H1 (cell line): ENCODE measurements at regions not wholly inside any gene's neighbourhood (a gene's known extent, or its start where the extent isn't known, plus 50 kb on each side); places are given as distances from the start of the nearest gene placed in this dataset.

Experiments used
- CTCF ChIA-PET: fragments of 300-600 bp; sonication (Branson Sonifier 250); formaldehyde crosslinking; loops from one replicate; lab custom pipeline; 2021; ENCODE audit not compliant: partially characterized antibody; lab: Charles Lee
- POLR2A ChIA-PET: fragments of 300-600 bp; sonication (Branson Sonifier 250); formaldehyde crosslinking; loops from one replicate; lab custom pipeline; 2021; ENCODE audit warnings: inconsistent platforms; ENCODE audit not compliant: partially characterized antibody; lab: Charles Lee
- DNase-seq, 2 experiments: peaks; one replicate each; pipeline versions ENCODE4 v3.0.0 to v3.0.0-alpha.2; 2010 to 2022; ENCODE audit warnings: low spot score in 2 of 2, low read depth in 1 of 2, mixed read lengths in 1 of 2
- FAIRE-seq: peaks from 2 replicates; lab custom pipeline; 2011; peaks lifted over from hg19 to GRCh38; lab: Jason Lieb, UNC
- H2AFZ ChIP-seq: 2 replicates; pipeline ENCODE4 v1.8.1; 2012; ENCODE audit warnings: low read length, inconsistent platforms
- H2AK5ac ChIP-seq: 2 replicates; pipeline ENCODE4 v1.6.1; 2013; ENCODE audit warnings: low read depth, low read length
- H2BK120ac ChIP-seq: replicated peaks from 2 replicates; pipeline ENCODE3; 2013; ENCODE audit warnings: low read depth, low read length, inconsistent platforms
- H2BK12ac ChIP-seq: 2 replicates; pipeline ENCODE4 v1.6.1; 2013; ENCODE audit warnings: low read depth, low read length
- H2BK15ac ChIP-seq: 2 replicates; pipeline ENCODE4 v1.6.1; 2013; ENCODE audit warnings: low read length
- H2BK20ac ChIP-seq: 2 replicates; pipeline ENCODE4 v1.6.1; 2013; ENCODE audit warnings: low read length
- H2BK5ac ChIP-seq: 2 replicates; pipeline ENCODE4 v1.6.1; 2013; ENCODE audit warnings: low read depth, low read length
- H3K14ac ChIP-seq: 2 replicates; pipeline ENCODE4 v1.6.1; 2013; ENCODE audit warnings: inconsistent platforms; ENCODE audit not compliant: insufficient read length
- H3K18ac ChIP-seq: 2 replicates; pipeline ENCODE4 v1.6.1; 2013; ENCODE audit warnings: low read length; ENCODE audit errors: extremely low read depth
- H3K23ac ChIP-seq: 2 replicates; pipeline ENCODE4 v1.6.1; 2013; ENCODE audit warnings: inconsistent platforms; ENCODE audit not compliant: insufficient read length
- H3K23me2 ChIP-seq: 2 replicates; pipeline ENCODE4 v1.6.1; 2013; ENCODE audit warnings: low read depth, low read length
- H3K27ac ChIP-seq: 2 replicates; pipeline ENCODE4 v1.6.1; 2011; ENCODE audit warnings: low read depth, low read length, inconsistent platforms
- H3K27me3 ChIP-seq, 4 experiments: replicated peaks in 1 of 4; 1 replicate in 1 of 4; 2 replicates in 3 of 4; pipeline versions ENCODE4 v1.6.1 to v1.8.1; 2011 to 2013; ENCODE audit warnings: low read length in 3 of 4, mild to moderate bottlenecking in 3 of 4, inconsistent platforms in 2 of 4, mixed read lengths in 2 of 4, moderate library complexity in 1 of 4; ENCODE audit not compliant: control insufficient read depth in 3 of 4, insufficient read depth in 3 of 4; ENCODE audit errors: extremely low read depth in 1 of 4
- H3K36me3 ChIP-seq, 4 experiments: 2 replicates each; pipeline versions ENCODE4 v1.6.1 to v1.8.1; 2011 to 2013; ENCODE audit warnings: mild to moderate bottlenecking in 4 of 4, low read length in 3 of 4, moderate library complexity in 2 of 4, control low read depth in 1 of 4, inconsistent platforms in 1 of 4; ENCODE audit not compliant: insufficient read depth in 4 of 4, control insufficient read depth in 2 of 4
- H3K4ac ChIP-seq: replicated peaks from 2 replicates; pipeline ENCODE3; 2013; ENCODE audit warnings: low read length, low read depth, mixed read lengths, inconsistent platforms; ENCODE audit not compliant: insufficient read length
- H3K4me1 ChIP-seq, 4 experiments: replicated peaks in 1 of 4; 1 replicate in 1 of 4; 2 replicates in 3 of 4; pipeline versions ENCODE4 v1.6.1 to v1.8.1; 2011 to 2013; ENCODE audit warnings: low read length in 3 of 4, inconsistent platforms in 2 of 4, mixed read lengths in 1 of 4; ENCODE audit not compliant: insufficient read depth in 4 of 4, control insufficient read depth in 3 of 4
- H3K4me2 ChIP-seq, 2 experiments: 2 replicates each; pipeline versions ENCODE4 v1.6.1 to v1.8.1; 2011 to 2013; ENCODE audit warnings: low read depth in 2 of 2, low read length in 2 of 2, control low read depth in 1 of 2, inconsistent platforms in 1 of 2, mild to moderate bottlenecking in 1 of 2; ENCODE audit not compliant: insufficient read depth in 1 of 2
- H3K4me3 ChIP-seq, 4 experiments: fragments of 200-600, 300-600 bp in 1 of 4; sonication (generic), shearing (Covaris generic), sonication (Bioruptor Twin) in 1 of 4; 2 replicates each; pipeline versions ENCODE4 v1.5.1 to v1.8.1; 2011 to 2016; ENCODE audit warnings: low read length in 4 of 4, low read depth in 3 of 4, control low read depth in 2 of 4, inconsistent platforms in 2 of 4, mild to moderate bottlenecking in 2 of 4, mixed read lengths in 1 of 4, moderate library complexity in 1 of 4; ENCODE audit not compliant: insufficient read depth in 2 of 4; ENCODE audit errors: extremely low read depth in 1 of 4
- H3K56ac ChIP-seq: replicated peaks from 2 replicates; pipeline ENCODE3; 2013; ENCODE audit warnings: low read depth, mild to moderate bottlenecking, mixed read lengths, low read length, inconsistent platforms; ENCODE audit not compliant: insufficient read length
- H3K79me1 ChIP-seq: 2 replicates; pipeline ENCODE4 v1.6.1; 2013; ENCODE audit warnings: low read depth, low read length, control low read depth
- H3K79me2 ChIP-seq, 2 experiments: 2 replicates each; pipeline versions ENCODE4 v1.6.1 to v1.8.1; 2012 to 2013; ENCODE audit warnings: low read length in 2 of 2, mild to moderate bottlenecking in 2 of 2, inconsistent platforms in 1 of 2; ENCODE audit not compliant: insufficient read depth in 2 of 2, control insufficient read depth in 1 of 2
- H3K9ac ChIP-seq, 4 experiments: replicated peaks in 1 of 4; 1 replicate in 1 of 4; 2 replicates in 3 of 4; pipeline versions ENCODE4 v1.6.1 to v1.8.1; 2011 to 2013; ENCODE audit warnings: low read depth in 3 of 4, low read length in 3 of 4, control low read depth in 2 of 4, mild to moderate bottlenecking in 2 of 4, moderate library complexity in 2 of 4, inconsistent platforms in 1 of 4; ENCODE audit errors: extremely low read depth in 1 of 4
- H3K9me3 ChIP-seq, 2 experiments: 2 replicates each; pipeline versions ENCODE4 v1.6.1 to v1.8.1; 2012 to 2013; ENCODE audit warnings: mild to moderate bottlenecking in 2 of 2, moderate library complexity in 2 of 2, control low read depth in 1 of 2, inconsistent platforms in 1 of 2, low read depth in 1 of 2, low read length in 1 of 2, mixed read lengths in 1 of 2; ENCODE audit not compliant: insufficient read depth in 2 of 2
- H4K20me1 ChIP-seq, 2 experiments: replicated peaks in 1 of 2; 2 replicates each; pipeline versions ENCODE3 to v1.8.1; 2011 to 2013; ENCODE audit warnings: inconsistent platforms in 2 of 2, low read length in 2 of 2, mild to moderate bottlenecking in 1 of 2; ENCODE audit not compliant: insufficient read depth in 2 of 2, control insufficient read depth in 1 of 2
- H4K5ac ChIP-seq: 2 replicates; pipeline ENCODE4 v1.6.1; 2013; ENCODE audit warnings: low read length, low read depth, mixed read lengths, inconsistent platforms; ENCODE audit not compliant: insufficient read length
- H4K8ac ChIP-seq: 2 replicates; pipeline ENCODE4 v1.8.0; 2013; ENCODE audit warnings: mild to moderate bottlenecking, moderate library complexity, low read length, inconsistent platforms; ENCODE audit not compliant: insufficient read depth; ENCODE audit errors: extremely low read depth
- H4K91ac ChIP-seq: replicated peaks from 2 replicates; pipeline ENCODE3; 2013; ENCODE audit warnings: low read length, mixed read lengths, inconsistent platforms; ENCODE audit not compliant: insufficient read length
- NANOG ChIP-seq: IDR thresholded peaks from 2 replicates; pipeline ENCODE4 v1.6.1; 2011; ENCODE audit warnings: low read length, low read depth, mild to moderate bottlenecking, inconsistent platforms; ENCODE audit not compliant: insufficient read depth, poor library complexity, severe bottlenecking
- NRF1 ChIP-seq: IDR thresholded peaks from 2 replicates; pipeline ENCODE4 v1.6.1; 2011; ENCODE audit warnings: mild to moderate bottlenecking, low read depth, low read length, improper control_type of control experiment
- SAP30 ChIP-seq: fragments of 300-600 bp; sonication (generic); IDR thresholded peaks from 2 replicates; pipeline ENCODE4 v1.7.1; 2012; ENCODE audit warnings: low read length, moderate library complexity, mild to moderate bottlenecking, inconsistent platforms; ENCODE audit not compliant: insufficient read depth, insufficient replicate concordance
- SUZ12 ChIP-seq: fragments of 200-600 bp; sonication (generic); IDR thresholded peaks from 2 replicates; pipeline ENCODE4 v1.6.1; 2012; ENCODE audit warnings: mild to moderate bottlenecking, inconsistent platforms, low read length, moderate library complexity, mixed read lengths
- WGBS, 2 experiments: shearing (Covaris generic) in 1 of 2; methylation state at CpG; one replicate each; pipeline versions ENCODE4 v1.1.6 to v1.1.7; 2013 to 2015; ENCODE audit warnings: low lambda C conversion rate in 2 of 2, mixed read lengths in 2 of 2, inconsistent platforms in 1 of 2, low coverage in 1 of 2, missing lambda C conversion rate in 1 of 2; ENCODE audit not compliant: insufficient replicate concordance in 2 of 2, insufficient coverage in 1 of 2, insufficient read length in 1 of 2; ENCODE audit errors: extremely low coverage in 1 of 2, missing lambda C conversion rate in 1 of 2; 5-methylcytosine and 5-hydroxymethylcytosine counted together

GRCh38 chr2:186962085-186962747 is 113.2 kb upstream of the ZSWIM2 start:
- TF ChIP-seq SAP30 (no peak), SUZ12 (no peak), NANOG (no peak), NRF1 (no peak)
- TF ChIP-seq, all 59 proteins: peak for 0
- Histone ChIP-seq H4K91ac (no peak overlapping the region), H2AK5ac (no peak overlapping the region), H3K4me2 (no peak overlapping the region), H2BK15ac (no peak overlapping the region), H3K36me3 (no peaks in the 10 kb centered on the region), H3K23ac (no peak overlapping the region), H3K56ac (no peak overlapping the region), H4K8ac (no peak overlapping the region), H2AFZ (no peak overlapping the region), H3K4ac (no peak overlapping the region), H3K23me2 (no peaks in the 10 kb centered on the region), H3K27ac (no peak overlapping the region), H3K4me1 (no peaks in the 10 kb centered on the region), H4K20me1 (no peaks in the 10 kb centered on the region), H4K5ac (no peak overlapping the region), H3K14ac (no peak overlapping the region), H3K27me3 (no peaks in the 10 kb centered on the region), H3K4me3 (no peak overlapping the region), H3K79me2 (no peaks in the 10 kb centered on the region), H3K9me3 (peaks cover 0 to 9% of the 10 kb centered on the region in 2 experiments; a peak in 1 of 4 replicates), H2BK120ac (no peak overlapping the region), H3K79me1 (no peaks in the 10 kb centered on the region), H2BK20ac (no peak overlapping the region), H3K18ac (no peak overlapping the region), H3K9ac (no peak overlapping the region), H2BK5ac (no peak overlapping the region), H2BK12ac (no peak overlapping the region)
- ChIA-PET CTCF (interaction anchor here (0.6 to 1.5 kb wide), 4 partner anchors 20 to 438 kb away, joined by 3 to 4 read pairs (median 3); no protein-coding TSS in a partner anchor), POLR2A (no interaction called here)
- FAIRE-seq = no peak
- no peak for DNase-seq
- WGBS, 2 experiments = 98% methylated on average over 29 of the region's 46 CpGs; no CpG with 5 or more reads in 1 of the 2 experiments
